Activated T-cell treated with anti-CD3 and anti-CD28 coated beads, Interleukin-2, amount 50 U/mL, for 48 hours (primary cell): ENCODE measurements at regions not wholly inside any gene's neighbourhood (a gene's known extent, or its start where the extent isn't known, plus 50 kb on each side); places are given as distances from the start of the nearest gene placed in this dataset.

Source experiments
- DNase-seq, 2 experiments: peaks; one replicate each; pipeline ENCODE4 v3.0.0-alpha.2; 2020

GRCh38 chr1:38534473-38534823 is 325.1 kb downstream of the RRAGC start:
- no peak for DNase-seq

GRCh38 chr1:38533772-38534472 is 325.6 kb downstream of the RRAGC start:
- no peak for DNase-seq

GRCh38 chr1:38530957-38531356 is 328.6 kb downstream of the RRAGC start:
- DNase-seq: no peak

GRCh38 chr1:38529946-38530345 is 329.6 kb downstream of the RRAGC start:
- DNase-seq: no peak

- DNase-seq: no peak
Measured at GRCh38 chr1:38529391-38529790, 330.2 kb downstream of the RRAGC start.

GRCh38 chr1:38528623-38529022 is 330.9 kb downstream of the RRAGC start:
- no peak for DNase-seq

GRCh38 chr1:38527373-38527966 is 332.1 kb downstream of the RRAGC start:
- peak; percentile 64 to 71 for DNase-seq

GRCh38 chr1:38526046-38526445 is 333.5 kb downstream of the RRAGC start:
- DNase-seq: no peak

- no peak for DNase-seq
Measured at GRCh38 chr1:38525343-38526043, 334.1 kb downstream of the RRAGC start.

- no peak for DNase-seq
Measured at GRCh38 chr1:38524025-38524641, 335.4 kb downstream of the RRAGC start.

GRCh38 chr1:38523568-38523939 is 336.0 kb downstream of the RRAGC start:
- no peak for DNase-seq

GRCh38 chr1:38522915-38523567 is 336.5 kb downstream of the RRAGC start:
- no peak for DNase-seq

GRCh38 chr1:38516560-38516959 is 343.0 kb downstream of the RRAGC start:
- DNase-seq: no peak

- DNase-seq: no peak
Measured at GRCh38 chr1:38512789-38513188, 346.8 kb downstream of the RRAGC start.

- DNase-seq: no peak
Measured at GRCh38 chr1:38512024-38512767, 347.4 kb downstream of the RRAGC start.

- DNase-seq: no peak
Measured at GRCh38 chr1:38508232-38508631, 351.3 kb downstream of the RRAGC start.

GRCh38 chr1:38507563-38507962 is 352.0 kb downstream of the RRAGC start:
- no peak for DNase-seq

GRCh38 chr1:38505944-38506343 is 353.6 kb downstream of the RRAGC start:
- DNase-seq: no peak

- no peak for DNase-seq
Measured at GRCh38 chr1:38502758-38503157, 356.8 kb downstream of the RRAGC start.

GRCh38 chr1:38500891-38501290 is 358.7 kb downstream of the RRAGC start:
- DNase-seq: no peak

- DNase-seq: no peak
Measured at GRCh38 chr1:38500352-38500751, 359.2 kb downstream of the RRAGC start.

- no peak for DNase-seq
Measured at GRCh38 chr1:38498686-38499085, 360.9 kb downstream of the RRAGC start.
